COLO829 (cell line): ENCODE measurements at regions not wholly inside any gene's neighbourhood (a gene's known extent, or its start where the extent isn't known, plus 50 kb on each side); places are given as distances from the start of the nearest gene placed in this dataset.

ENCODE experiments used
- DNase-seq: peaks from one replicate; pipeline ENCODE4 v3.0.0; 2012; ENCODE audit warnings: low spot score

DNA sequence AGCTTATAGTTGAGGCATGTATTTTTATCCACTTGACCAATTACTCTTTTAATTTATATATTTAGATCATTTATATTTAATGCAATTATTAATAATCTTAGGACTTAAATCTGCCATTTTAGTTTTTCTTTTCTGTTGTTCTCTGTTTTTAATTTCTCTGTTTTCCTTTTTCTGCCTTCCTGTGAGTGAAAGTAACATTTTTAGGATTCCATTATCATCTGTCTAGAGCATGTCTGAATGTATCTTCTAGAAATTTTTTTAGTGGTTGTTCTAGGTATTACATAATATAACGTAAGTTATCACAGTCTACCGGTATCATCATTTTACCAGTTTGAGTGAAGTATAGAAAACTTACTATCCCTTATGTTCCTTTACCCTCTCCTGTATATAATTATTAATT, 197.3 kb downstream of the UNC5CL start:
- DNase-seq: no peak

DNA sequence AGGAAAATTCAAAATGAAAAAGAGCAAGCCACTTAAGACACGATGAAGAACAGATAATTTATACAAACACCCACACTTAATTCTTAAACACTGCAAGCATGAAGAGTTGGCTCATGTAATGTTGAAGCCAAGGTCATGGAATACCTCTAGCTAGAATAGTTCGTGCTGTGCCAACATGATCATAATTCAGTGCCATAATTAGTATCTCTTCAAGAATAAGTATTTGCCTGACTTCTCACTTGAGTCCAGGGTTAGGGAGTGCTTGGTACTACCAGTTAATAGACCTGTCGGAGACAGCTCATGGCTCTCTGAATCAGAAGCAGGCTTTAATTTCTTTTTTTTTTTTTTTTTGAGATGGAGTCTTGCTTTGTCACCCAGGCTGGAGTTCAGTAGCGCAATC, 206.3 kb downstream of the UNC5CL start:
- no peak for DNase-seq

DNA sequence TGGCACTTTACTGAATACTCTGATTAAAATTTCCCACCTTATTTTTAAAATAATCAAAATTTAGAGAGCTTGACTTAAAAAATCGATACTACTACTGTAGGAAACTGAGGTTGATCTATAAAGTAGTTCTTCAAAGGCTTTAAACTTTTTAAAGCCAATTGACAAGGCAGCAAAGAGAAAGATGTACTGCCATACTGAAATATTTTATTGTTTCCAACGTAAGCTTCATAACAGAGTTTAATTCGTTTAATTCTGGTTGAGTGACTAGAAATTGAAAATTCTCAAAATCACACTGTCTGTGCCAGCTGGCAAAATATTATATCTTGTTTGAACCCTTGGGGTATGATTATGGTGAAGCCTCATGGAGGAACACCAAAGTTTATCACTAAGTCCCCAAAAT, 207.6 kb downstream of the UNC5CL start:
- DNase-seq: no peak

DNA sequence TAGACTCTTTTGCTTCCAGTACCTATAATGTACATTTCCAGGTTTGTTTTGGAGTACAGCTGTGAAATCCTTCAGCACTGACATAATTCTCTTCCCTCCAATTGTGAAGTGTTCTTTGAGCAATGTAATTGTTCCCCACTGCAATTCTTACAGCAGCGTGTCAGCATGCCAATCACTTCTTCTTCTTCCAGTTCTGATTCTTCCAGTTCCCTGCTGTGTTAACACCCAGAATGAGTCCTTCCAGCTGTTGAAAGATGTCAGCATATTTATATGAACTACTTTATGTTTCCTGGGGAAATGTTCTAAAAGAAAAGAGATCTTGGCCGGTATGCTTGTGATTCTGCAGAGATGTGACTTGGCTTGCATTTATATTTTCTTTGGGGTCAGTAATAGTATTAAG, 213.9 kb downstream of the UNC5CL start:
- no peak for DNase-seq

DNA sequence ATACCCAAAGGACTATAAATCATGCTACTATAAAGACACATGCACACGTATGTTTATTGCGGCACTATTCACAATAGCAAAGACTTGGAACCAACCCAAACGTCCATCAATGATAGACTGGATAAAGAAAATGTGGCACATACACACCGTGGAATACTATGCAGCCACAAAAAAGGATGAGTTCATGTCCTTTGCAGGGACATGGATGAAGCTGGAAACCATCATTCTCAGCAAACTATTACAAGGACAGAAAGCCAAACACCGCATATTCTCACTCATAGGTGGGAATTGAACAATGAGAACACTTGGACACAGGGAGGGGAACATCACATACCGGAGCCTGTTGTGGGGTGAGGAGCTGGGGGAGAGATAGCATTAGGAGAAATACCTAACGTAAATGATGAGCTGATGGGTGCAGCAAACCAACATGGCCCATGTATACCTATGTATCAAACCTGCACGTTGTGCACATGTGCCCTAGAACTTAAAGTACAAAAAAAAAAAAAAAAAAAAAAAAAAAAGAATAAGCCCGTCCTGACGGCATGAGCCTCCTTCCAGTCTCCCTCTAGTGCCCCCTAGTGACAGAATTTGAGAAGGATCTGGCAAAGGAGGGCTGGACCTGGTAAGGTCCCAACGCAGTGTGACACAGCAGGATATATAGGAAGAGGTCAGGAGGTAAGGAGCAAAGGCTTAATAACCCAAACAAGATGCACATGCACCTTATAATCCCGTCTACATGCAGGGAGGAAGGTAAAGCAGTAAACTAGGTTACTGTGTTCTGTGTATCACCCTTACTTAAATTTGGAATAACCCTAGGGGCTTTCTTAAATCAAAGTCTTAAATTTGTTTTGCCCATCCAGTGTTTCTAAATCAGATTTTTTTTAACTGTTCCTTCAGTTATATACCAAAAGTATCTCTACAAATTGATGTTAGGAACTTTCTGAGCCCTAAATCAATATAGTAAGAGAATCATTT, 214.8 kb downstream of the UNC5CL start:
- peak; percentile 53 for DNase-seq

DNA sequence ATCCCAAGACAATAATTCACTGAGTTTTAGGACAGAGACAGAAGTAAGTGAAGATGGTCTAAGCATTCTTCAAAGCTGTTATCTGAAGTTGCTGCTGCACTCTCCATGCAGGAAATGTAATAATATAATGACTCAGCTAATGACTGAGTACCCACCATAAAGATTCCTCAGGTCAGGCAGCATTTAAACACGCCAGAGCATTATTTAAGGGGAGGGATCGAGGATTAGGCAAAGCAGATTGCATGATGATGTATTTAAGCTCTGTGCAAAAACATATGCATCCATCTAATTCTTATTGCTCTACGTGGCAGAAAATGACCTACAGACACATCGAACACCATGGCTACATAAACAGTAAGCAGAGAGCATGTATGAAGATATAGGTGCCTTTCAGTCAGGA, 216.4 kb downstream of the UNC5CL start:
- DNase-seq: no peak

DNA sequence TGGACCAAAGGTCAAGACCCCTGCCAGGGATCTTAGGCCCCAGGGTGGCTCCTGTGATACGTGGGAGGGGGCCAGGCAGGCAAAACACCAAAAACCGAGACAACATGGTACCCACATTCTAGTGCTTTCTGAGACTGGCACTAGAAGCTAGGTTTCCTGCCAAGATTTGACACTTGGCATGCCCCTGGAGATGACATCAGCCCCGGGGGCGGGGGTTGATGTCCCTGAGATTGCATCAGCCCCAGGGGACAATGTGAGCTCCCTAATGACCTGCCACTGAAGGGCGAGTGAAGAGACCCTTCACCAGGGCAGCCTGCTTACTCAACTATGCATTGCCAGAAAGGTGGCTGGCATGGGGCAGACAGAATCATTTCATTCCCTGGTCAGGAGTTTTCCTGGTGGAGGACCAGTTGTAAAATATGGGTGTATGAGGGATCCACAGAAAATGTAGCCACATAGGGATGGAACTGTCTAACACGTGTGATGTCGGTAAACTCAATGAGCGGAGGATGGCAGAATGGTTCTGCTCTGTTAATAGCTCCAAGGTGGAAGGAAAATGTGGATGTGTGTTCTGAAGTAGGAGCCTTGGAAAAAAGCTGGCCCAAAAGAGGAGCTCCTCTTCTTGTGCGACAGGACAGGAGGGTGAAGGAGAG, 219.7 kb downstream of the UNC5CL start:
- DNase-seq: no peak

DNA sequence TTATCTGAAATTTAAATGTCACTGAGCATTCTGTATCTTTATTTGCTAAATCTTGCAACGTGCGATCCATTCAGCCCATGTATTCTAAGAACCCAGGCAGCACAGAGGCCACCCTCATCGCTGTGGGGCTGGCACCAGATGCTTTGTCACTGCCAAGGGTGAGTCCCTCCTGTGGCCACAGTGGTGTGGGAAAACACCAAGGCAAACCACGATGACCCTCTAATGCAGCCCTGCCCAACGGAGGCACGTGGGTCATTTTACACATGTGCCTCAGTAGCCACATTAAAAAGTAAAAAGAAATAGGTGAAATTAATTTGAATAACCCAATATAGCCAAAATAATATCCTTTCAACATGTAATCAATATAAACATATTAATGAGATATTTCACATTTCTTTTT, 221.7 kb downstream of the UNC5CL start:
- DNase-seq: no peak

DNA sequence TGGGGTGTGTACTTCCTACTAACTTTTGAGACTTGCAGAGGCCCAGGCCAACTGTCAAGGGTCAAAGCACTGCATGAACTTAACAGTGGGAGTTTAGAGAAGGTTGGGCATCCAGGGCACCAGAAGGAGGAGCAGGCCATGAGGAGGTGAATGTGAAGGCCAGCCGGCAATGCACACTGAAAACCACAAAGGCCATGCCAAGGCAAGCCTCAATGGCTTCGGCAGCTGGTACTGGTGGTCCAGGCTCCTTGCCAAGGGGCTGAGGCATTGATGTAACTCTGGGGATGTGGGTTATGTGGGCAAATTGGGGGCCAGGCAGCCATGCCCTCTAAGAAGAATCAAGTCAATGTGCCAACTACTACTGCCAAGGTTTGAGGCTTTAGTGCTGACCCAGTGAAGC, 222.4 kb downstream of the UNC5CL start:
- DNase-seq: no peak

DNA sequence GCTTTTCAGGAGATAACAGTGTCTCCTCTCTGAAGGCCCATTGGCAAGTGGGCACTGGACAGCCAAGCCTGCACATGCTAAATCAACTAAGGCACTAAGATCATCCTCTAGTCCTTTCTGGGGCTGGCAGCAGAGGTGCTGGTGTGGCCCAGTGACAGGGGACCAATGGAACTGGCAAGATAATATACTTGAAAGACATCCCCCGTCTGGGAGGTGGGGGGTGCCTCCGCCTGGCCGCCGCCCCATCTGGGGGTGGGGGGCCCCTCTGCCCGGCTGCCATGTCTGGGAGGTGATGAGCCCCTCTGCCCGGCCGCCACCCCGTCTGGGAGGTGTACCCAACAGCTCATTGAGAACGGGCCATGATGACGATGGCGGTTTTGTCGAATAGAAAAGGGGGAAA, 223.3 kb downstream of the UNC5CL start:
- no peak for DNase-seq

DNA sequence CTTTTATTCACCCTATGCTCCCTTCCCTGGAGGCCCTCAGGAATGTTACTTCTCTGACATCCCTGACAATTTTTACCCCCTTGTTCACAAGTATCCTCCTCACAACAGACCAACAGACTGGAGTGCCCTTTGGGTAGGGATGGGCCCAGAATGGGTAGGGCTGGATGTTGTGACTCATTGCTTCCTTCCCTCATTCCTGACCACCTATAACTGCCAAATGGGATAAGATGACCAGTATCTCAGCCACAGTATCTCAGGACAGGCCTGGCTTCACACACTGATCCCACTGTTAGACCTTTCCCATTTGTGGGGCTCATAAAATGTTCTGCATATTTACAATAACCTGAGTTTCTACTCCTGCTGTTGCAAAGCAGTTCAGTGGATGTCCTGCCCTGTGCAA, 223.0 kb upstream of the LRFN2 start:
- DNase-seq: no peak

DNA sequence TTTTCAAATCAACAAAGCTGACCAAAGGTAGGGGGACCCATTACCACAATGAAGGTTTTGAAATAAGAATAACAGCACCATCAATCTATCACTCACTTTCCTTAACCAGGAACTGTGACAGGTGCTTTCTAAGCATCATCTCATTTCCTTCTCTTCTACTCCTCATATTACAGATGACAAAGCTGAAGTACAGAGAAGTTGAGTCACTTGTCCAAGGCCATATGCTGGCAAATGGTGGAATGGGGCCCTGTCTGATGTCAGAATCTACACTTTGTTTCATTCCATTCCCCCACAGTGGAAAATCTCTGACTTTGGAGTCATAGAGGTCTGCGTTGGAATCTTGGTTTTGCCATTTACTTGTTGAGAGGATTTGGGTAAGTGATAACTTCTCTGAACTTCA, 222.5 kb upstream of the LRFN2 start:
- no peak for DNase-seq

DNA sequence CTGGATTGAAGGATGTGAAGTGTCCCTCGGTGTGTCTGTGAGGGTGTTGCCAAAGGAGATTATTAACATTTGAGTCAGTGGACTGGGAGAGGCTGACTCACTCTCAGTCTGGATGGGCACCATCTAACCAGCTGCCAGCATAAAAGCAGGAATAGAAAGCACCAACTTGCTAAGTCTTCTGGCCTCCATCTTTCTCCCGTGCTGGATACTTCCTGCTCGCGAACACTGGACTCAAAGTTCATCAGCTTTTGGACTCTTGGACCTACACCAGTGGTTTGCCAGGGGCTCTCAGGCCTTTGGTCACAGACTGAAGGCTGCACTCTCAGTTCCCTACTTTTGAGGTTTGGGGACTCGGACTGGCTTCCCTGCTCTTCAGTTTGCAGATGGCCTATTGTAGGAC, 220.3 kb upstream of the LRFN2 start:
- DNase-seq: no peak

DNA sequence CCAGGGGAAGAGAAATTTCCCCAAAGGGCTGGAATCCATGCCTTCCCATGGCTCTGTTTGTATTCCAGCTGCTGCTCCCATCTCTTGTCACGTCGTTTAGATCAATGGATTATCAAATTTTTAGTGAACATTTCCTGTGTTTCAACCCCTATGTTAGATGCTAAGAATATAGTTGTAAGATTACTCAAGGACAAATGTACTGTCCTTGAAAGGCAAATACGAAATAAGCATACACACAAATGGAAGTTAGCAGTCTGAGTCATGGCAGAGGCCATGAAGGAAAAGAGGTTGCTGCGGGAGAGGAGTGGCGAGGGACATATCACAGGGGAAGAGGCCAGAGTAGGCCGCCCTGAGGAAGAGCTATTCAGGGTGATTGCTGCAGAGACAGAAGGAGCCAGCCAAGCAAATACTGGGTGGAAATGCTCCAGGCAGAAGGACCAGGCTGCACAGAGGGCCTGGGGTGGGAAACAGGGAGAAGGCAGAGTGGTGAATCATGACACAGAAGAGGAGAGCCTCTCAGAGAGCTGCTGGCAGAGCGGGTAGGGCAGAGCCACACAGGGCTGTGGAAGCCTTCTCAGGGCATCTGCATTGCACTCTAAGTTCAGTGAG, 219.2 kb upstream of the LRFN2 start:
- DNase-seq: no peak

DNA sequence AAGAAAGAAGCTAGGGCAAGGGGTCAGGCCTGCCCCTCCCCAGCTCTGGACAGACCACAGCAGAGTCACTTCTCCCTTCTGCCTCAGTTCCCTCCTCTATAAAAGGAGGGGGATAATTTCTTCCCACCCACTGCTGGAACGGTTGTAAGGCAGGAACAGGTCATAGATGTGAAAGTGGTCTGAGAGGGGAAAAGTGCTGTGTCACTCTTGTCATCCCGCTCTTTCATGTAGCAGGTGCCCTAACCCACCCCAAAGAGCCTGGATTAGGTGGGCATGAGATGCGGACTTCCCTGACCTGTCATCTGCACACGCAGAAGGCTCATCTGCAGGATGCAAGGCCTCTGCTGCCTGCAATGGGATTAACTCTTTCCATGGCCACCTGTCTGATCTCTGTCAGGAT, 218.2 kb upstream of the LRFN2 start:
- no peak for DNase-seq

DNA sequence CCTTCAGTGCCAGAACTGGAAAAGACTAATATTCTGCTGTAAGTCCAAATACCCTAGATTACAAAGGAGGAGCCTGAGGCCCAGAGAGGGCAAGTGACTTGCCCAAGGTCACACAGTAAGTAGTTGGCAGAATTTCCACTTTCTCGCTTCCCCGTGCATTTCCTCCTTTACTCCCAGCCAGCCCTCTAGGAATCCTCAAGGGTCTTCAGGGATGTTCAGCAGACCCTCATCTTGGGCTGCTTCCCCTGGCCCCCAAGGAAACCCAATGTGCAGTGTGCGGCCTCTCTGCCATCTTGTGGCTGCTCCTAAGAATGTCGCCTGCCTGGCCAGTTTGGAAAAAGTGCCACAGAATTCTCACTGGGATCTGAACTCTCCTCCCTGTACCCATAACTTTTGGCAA, 217.7 kb upstream of the LRFN2 start:
- no peak for DNase-seq

DNA sequence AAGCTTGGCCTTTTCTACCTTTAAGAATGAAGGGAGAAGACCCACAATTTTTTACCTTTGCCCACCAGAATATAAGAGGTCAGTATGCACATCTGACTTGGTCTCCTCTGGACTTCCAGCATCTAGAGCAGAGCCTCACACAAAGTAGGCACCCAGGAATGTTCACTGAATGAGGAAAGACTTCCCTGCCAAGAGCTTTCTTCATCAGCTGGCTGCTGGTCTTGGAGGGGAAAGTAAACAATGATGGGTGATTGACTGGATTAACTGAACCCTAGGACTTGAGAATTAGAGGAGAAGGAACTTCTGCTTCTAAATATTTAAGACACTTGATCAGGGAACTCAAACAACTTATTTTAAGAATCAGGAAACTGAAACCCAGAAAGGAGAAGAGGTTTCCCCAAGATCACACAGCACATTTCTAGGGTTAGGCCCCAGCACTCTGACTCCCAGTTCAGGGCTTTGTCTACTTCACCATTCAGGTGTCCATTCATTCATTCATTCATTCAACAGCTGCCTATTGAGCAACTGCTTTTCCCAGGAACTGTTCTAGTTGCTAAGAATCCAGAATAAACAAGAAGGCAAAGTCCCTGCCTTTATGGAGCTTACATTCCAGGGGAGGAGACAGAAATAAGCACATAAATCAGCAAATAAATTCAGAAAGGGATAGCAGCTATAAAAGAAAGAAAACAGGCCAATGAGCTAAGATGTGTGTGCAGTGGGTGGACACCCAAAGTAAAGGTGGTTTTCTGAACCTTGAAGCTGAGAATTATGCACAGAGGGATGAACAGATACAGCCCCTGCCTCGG, 216.9 kb upstream of the LRFN2 start:
- no peak for DNase-seq

DNA sequence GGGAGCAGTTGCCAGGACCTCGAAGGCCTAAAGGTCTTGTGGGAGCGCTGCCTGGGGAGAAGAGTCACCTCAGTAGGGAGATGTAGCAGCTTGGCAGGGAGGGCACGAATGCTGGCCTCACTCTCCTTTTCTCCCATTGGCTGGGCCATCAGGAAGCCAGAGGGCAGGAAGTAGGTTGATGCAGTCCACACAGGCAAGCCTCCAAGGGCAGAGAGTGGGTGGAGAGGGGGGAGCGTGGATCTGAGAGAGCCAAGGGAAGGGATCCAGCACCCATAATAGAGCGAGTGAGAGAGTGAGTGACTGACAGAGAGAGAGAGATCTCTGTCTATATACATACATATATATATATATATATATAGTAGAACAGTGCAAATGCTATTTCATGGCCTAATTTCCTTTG, 215.3 kb upstream of the LRFN2 start:
- DNase-seq: no peak

DNA sequence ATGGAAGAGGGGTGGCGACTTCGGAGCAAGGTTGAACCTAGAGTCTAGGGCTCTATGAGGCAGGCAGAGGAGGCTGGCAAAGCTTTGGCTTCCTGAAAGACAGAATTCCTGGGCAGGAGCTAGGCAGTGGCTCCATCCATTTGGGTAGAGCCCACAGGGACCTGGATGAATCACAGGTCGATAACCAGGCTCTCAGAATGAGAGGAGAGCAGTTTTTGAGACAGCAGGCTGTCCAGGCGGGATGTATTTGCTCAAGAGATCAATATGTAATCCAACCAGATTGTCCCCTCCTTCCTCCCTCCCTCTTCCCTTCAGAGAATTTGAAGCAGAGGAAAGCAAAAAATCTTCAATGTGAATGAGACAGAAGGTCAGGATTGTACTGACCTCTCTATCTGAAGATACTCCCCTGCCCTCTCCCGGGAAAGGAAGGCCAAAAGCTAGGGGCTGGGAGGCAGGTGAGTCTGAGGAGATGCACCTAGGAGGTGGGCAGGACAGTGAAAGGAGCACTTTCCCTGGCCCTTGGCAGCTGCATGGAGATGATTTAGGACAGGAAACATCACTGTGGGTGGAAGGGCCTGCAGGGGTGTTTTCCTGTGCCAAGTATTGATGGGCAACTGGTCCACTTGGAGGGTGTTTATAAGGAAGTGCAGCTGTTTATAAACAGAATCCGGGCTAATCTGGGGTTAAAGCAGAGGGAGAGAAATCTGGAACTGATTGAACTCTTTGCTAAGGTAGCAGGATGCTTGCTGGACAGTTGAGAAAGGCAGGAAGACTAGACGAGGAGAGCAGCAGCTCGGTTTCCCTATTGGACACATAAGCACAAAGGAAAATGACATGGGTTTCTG, 212.4 kb upstream of the LRFN2 start:
- no peak for DNase-seq

DNA sequence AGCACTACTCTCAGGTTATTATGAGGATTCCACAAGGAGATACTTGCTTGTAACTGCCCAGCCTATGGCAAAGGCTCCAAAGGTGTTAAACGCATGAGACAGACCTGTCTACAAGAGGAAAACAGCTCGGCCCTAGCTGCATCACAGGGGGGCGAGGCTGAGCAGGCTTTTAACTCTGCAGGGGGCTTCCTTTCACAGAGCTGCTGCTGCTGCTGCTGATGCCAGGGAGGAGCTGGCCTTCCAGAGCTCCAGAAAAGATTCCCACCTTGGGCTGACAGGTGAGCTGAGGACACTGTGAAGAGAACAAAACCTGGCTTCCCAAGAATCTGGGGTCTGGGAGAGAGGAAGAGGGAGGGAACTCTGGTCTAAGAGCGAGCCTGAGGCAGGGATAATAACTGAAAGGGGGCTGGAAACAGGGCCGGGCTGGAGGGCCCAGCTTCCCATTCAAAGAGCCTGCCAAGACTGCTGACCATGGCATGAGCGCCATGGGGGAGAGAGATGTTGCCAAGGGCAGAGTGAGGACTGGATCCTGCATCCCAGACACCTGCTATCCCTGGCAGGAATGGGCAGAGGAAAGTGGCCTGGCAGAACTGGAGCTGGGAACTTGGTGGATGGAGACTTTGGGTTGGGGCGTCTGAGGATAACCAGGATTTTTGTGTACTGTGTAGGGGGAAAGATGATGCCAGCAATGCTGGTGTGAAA, 211.1 kb upstream of the LRFN2 start:
- DNase-seq: no peak
